Thyroid gland (tissue), 4 donors: ENCODE measurements at regions not wholly inside any gene's neighbourhood (a gene's known extent, or its start where the extent isn't known, plus 50 kb on each side); places are given as distances from the start of the nearest gene placed in this dataset.

Source experiments
- DNase-seq, 2 donors: peaks; one replicate each; pipeline ENCODE4 v3.0.0-alpha.2; 2019
- H3K27ac ChIP-seq, 3 donors: fragments of 200-600 bp; sonication (generic); 1 replicate in 2 of 3; 2 replicates in 1 of 3; pipeline ENCODE4 v1.5.1; 2016 to 2019; ENCODE audit warnings: mild to moderate bottlenecking in 1 of 3, moderate library complexity in 1 of 3
- H3K27me3 ChIP-seq: fragments of 200-600 bp; sonication (generic); one replicate; pipeline ENCODE4 v1.5.1; 2019
- H3K36me3 ChIP-seq, 2 donors: fragments of 200-600 bp; sonication (generic); one replicate each; pipeline ENCODE4 v1.5.1; 2016 to 2019
- H3K4me1 ChIP-seq, 2 donors: fragments of 200-600 bp; sonication (generic); one replicate each; pipeline ENCODE4 v1.5.1; 2017 to 2019
- H3K4me3 ChIP-seq, 3 donors: fragments of 200-600 bp; sonication (generic); replicated peaks in 1 of 3; 1 replicate in 2 of 3; 2 replicates in 1 of 3; pipeline ENCODE4 v1.5.1; 2016; ENCODE audit warnings: mild to moderate bottlenecking in 1 of 3
- H3K9me3 ChIP-seq: fragments of 200-600 bp; sonication (generic); one replicate; pipeline ENCODE4 v1.5.1; 2017
- CTCF ChIP-seq, 6 experiments: fragments of 200-600 bp in 3 of 6; fragments of 450-650 bp in 3 of 6; sonication (generic) in 3 of 6; IDR thresholded peaks; one replicate each; pipeline ENCODE4 v1.5.1; 2016 to 2019; ENCODE audit warnings: antibody characterized with exemption in 6 of 6, mild to moderate bottlenecking in 2 of 6, inconsistent platforms in 1 of 6, moderate library complexity in 1 of 6
- POLR2A ChIP-seq, 2 donors: fragments of 450-650 bp; IDR thresholded peaks; one replicate each; pipeline ENCODE4 v1.6.1; 2017; ENCODE audit warnings: antibody characterized with exemption in 2 of 2, mild to moderate bottlenecking in 2 of 2, moderate library complexity in 1 of 2
- WGBS, 2 donors: methylation state at CpG; one replicate each; pipeline ENCODE4 v1.1.5; 2017; 5-methylcytosine and 5-hydroxymethylcytosine counted together
- intact Hi-C: fragments of 100-400 bp; cut with DNase I; formaldehyde crosslinking; loops from one replicate; pipeline ENCODE4 v1.15.1; 2023

- Histone ChIP-seq H3K27ac (no peak overlapping the region), H3K4me1 (no peaks in the 10 kb centered on the region), H3K27me3 (no peaks in the 10 kb centered on the region), H3K4me3 (no peak overlapping the region), H3K36me3 (no peaks in the 10 kb centered on the region), H3K9me3 (no peaks in the 10 kb centered on the region)
- TF ChIP-seq CTCF (IDR thresholded peaks at IDR 0.05) (no peak), POLR2A (IDR thresholded peaks at IDR 0.05) (no peak)
- no peak for DNase-seq
- intact Hi-C loops, result no loop called here
Measured at GRCh38 chr1:106037526-106037925, 1018.9 kb upstream of the PRMT6 start.

GRCh38 chr1:106038260-106038659 lies 1018.2 kb upstream of the PRMT6 start:
- Histone ChIP-seq H3K27ac (no peak overlapping the region), H3K36me3 (no peaks in the 10 kb centered on the region), H3K4me1 (no peaks in the 10 kb centered on the region), H3K4me3 (no peak overlapping the region), H3K9me3 (no peaks in the 10 kb centered on the region), H3K27me3 (no peaks in the 10 kb centered on the region)
- no peak for DNase-seq
- no peak for TF ChIP-seq POLR2A (IDR thresholded peaks at IDR 0.05)
- TF ChIP-seq CTCF (IDR thresholded peaks at IDR 0.05), result no peak
- 77 to 85% methylated on average over 1 of the region's 1 CpG for WGBS, 2 donors
- intact Hi-C loops, result no loop called here

GRCh38 chr1:106043971-106044370 lies 1012.5 kb upstream of the PRMT6 start:
- Histone ChIP-seq H3K4me3 (no peak overlapping the region), H3K9me3 (peaks cover 4% of the 10 kb centered on the region), H3K27me3 (no peaks in the 10 kb centered on the region), H3K27ac (no peak overlapping the region), H3K36me3 (no peaks in the 10 kb centered on the region), H3K4me1 (no peaks in the 10 kb centered on the region)
- no peak for DNase-seq
- intact Hi-C loops, result no loop called here
- 87 to 89% methylated on average over 2 of the region's 2 CpGs for WGBS, 2 donors
- TF ChIP-seq POLR2A (IDR thresholded peaks at IDR 0.05), result no peak
- no peak for TF ChIP-seq CTCF (IDR thresholded peaks at IDR 0.05)

GRCh38 chr1:106047210-106047609 lies 1009.3 kb upstream of the PRMT6 start:
- no peak for TF ChIP-seq CTCF (IDR thresholded peaks at IDR 0.05)
- no peak for TF ChIP-seq POLR2A (IDR thresholded peaks at IDR 0.05)
- H3K27me3 ChIP-seq, result no peaks in the 10 kb centered on the region
- peaks cover 4% of the 10 kb centered on the region for H3K9me3 ChIP-seq
- H3K4me3 ChIP-seq, result no peak overlapping the region
- intact Hi-C loops, result no loop called here
- H3K36me3 ChIP-seq, result no peaks in the 10 kb centered on the region
- H3K27ac ChIP-seq, result no peak overlapping the region
- no peaks in the 10 kb centered on the region for H3K4me1 ChIP-seq
- WGBS, 2 donors, result 80 to 83% methylated on average over 3 of the region's 3 CpGs
- DNase-seq, result no peak

GRCh38 chr1:106049595-106049994 lies 1006.9 kb upstream of the PRMT6 start:
- TF ChIP-seq POLR2A (IDR thresholded peaks at IDR 0.05) (no peak), CTCF (IDR thresholded peaks at IDR 0.05) (no peak)
- Histone ChIP-seq H3K27ac (no peak overlapping the region), H3K27me3 (no peaks in the 10 kb centered on the region), H3K9me3 (peaks cover 4% of the 10 kb centered on the region), H3K4me3 (no peak overlapping the region), H3K4me1 (no peaks in the 10 kb centered on the region), H3K36me3 (no peaks in the 10 kb centered on the region)
- no peak for DNase-seq
- intact Hi-C loops, result no loop called here
- 44 to 52% methylated on average over 1 of the region's 1 CpG for WGBS, 2 donors
